ENCODE measurements at regions not wholly inside any gene's neighbourhood (a gene's known extent, or its start where the extent isn't known, plus 50 kb on each side); places are given as distances from the start of the nearest gene placed in this dataset.

GRCh38 chr2:60316381-60317033 lies 236.9 kb downstream of the BCL11A start:
- TF ChIP-seq POLR2A (IDR thresholded peaks at IDR 0.05; ENCODE audit: low read length) (no peak), GATA1 (IDR thresholded peaks at IDR 0.05; ENCODE audit: low read depth, low read length) (no peak)
